Activated T-helper 1 cell treated with anti-CD3 and anti-CD28 coated beads, Interleukin-12 subunit alpha, Interleukin-12 subunit beta, Interleukin-2, Interleukin-4 antibody, amounts not matched to agents 30 ng/mL and 10 ng/mL and 1 ng/mL, durations not matched to agents 14 hours and 24 hours and 36 hours (primary cell): ENCODE measurements at regions not wholly inside any gene's neighbourhood (a gene's known extent, or its start where the extent isn't known, plus 50 kb on each side); places are given as distances from the start of the nearest gene placed in this dataset.

Experiments
- DNase-seq: peaks from one replicate; pipeline ENCODE4 v3.0.0; 2021; ENCODE audit warnings: low spot score
- H3K27ac Mint-ChIP-seq: one replicate; pipeline ENCODE4 v1.8.0; 2021; ENCODE audit warnings: mild to moderate bottlenecking, mixed read lengths
- H3K27me3 Mint-ChIP-seq: one replicate; pipeline ENCODE4 v1.8.0; 2022; ENCODE audit warnings: mild to moderate bottlenecking, moderate library complexity, mixed read lengths; ENCODE audit not compliant: insufficient read depth
- H3K36me3 Mint-ChIP-seq: one replicate; pipeline ENCODE4 v1.8.0; 2021; ENCODE audit warnings: low read depth, mixed read lengths
- H3K4me1 Mint-ChIP-seq: one replicate; pipeline ENCODE4 v1.8.0; 2021; ENCODE audit warnings: low read depth, mixed read lengths
- H3K4me3 Mint-ChIP-seq: one replicate; pipeline ENCODE4 v1.8.0; 2021; ENCODE audit warnings: mild to moderate bottlenecking, moderate library complexity, mixed read lengths
- H3K9me3 Mint-ChIP-seq: one replicate; pipeline ENCODE4 v1.8.0; 2021; ENCODE audit warnings: mixed read lengths
- intact Hi-C: fragments of 100-400 bp; cut with micrococcal nuclease; formaldehyde crosslinking; loops from one replicate; pipeline ENCODE4 v1.15.1; 2024

- no peaks in the 10 kb centered on the region for H3K27me3 Mint-ChIP-seq
- no peaks in the 10 kb centered on the region for H3K36me3 Mint-ChIP-seq
- no peaks in the 10 kb centered on the region for H3K9me3 Mint-ChIP-seq
- H3K4me1 Mint-ChIP-seq: no peaks in the 10 kb centered on the region
- no peak overlapping the region for H3K27ac Mint-ChIP-seq
- intact Hi-C loops: no loop called here
- no peak for DNase-seq
- H3K4me3 Mint-ChIP-seq: no peak overlapping the region
These were observed 919.1 kb upstream of the PCDH10 start for GRCh38 chr4:132230025-132230424.

DNA sequence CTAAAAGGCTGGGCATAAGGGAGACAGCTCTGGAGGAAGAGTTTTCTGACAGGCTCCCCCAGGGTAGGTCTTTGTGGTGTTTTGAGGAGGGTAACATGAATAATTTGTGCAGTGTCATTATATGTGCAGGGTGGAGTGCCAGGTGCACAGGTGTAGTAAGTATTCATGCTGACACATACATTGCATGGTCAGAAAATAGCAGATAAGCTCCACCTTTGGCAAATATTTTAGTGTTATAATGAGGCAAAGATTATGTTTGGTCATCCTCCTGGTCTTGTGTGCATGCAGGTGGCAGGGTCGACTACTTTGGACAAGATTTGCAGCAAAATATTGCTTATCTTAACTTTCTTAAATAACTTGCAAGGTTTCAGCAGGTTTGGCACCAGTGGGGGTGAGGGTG lies 910.4 kb upstream of the PCDH10 start:
- Mint-ChIP-seq H3K9me3 (no peaks in the 10 kb centered on the region), H3K4me1 (no peaks in the 10 kb centered on the region), H3K4me3 (no peak overlapping the region), H3K27me3 (no peaks in the 10 kb centered on the region), H3K36me3 (no peaks in the 10 kb centered on the region), H3K27ac (no peak overlapping the region)
- intact Hi-C loops: no loop called here
- DNase-seq: no peak

DNA sequence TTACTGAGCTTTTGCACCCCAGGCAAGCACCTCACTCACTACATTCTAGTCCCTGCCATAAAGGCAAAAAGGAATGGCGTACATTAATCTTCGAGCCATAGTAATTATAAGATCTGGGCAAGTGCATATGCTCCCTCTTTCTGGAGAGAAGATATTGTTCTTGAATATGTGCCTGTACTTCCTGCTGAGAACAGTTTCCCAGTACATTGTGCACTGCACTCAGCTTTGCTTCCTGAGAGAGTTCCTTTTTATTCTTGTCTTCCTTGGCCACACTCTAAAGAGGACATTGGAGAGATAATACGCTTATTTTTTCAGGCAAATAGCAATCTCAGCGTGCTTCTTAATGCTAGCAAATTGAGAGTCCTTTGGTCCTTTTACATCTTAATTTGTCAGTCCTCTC lies 909.0 kb upstream of the PCDH10 start:
- H3K9me3 Mint-ChIP-seq: no peaks in the 10 kb centered on the region
- intact Hi-C loops: no loop called here

GRCh38 chr4:132245319-132245718 lies 903.8 kb upstream of the PCDH10 start:
- intact Hi-C loops: no loop called here
- DNase-seq: no peak
- H3K4me3 Mint-ChIP-seq: no peak overlapping the region
- no peak overlapping the region for H3K27ac Mint-ChIP-seq
- H3K9me3 Mint-ChIP-seq: no peaks in the 10 kb centered on the region
- H3K27me3 Mint-ChIP-seq: no peaks in the 10 kb centered on the region
- H3K4me1 Mint-ChIP-seq: no peaks in the 10 kb centered on the region
- H3K36me3 Mint-ChIP-seq: no peaks in the 10 kb centered on the region

More for the DNA sequence above, 909.0 kb upstream of the PCDH10 start:
- Mint-ChIP-seq H3K27me3 (no peaks in the 10 kb centered on the region), H3K4me3 (no peak overlapping the region), H3K27ac (no peak overlapping the region), H3K36me3 (no peaks in the 10 kb centered on the region), H3K4me1 (no peaks in the 10 kb centered on the region)
- no peak for DNase-seq

GRCh38 chr4:132264176-132264575 lies 884.9 kb upstream of the PCDH10 start:
- H3K4me1 Mint-ChIP-seq: no peaks in the 10 kb centered on the region
- intact Hi-C loops: no loop called here
- H3K9me3 Mint-ChIP-seq: no peaks in the 10 kb centered on the region
- H3K4me3 Mint-ChIP-seq: no peak overlapping the region
- H3K27ac Mint-ChIP-seq: no peak overlapping the region
- no peaks in the 10 kb centered on the region for H3K36me3 Mint-ChIP-seq
- no peaks in the 10 kb centered on the region for H3K27me3 Mint-ChIP-seq
- no peak for DNase-seq

GRCh38 chr4:132266374-132266773 lies 882.7 kb upstream of the PCDH10 start:
- no peaks in the 10 kb centered on the region for H3K27me3 Mint-ChIP-seq
- no peak overlapping the region for H3K27ac Mint-ChIP-seq
- DNase-seq: no peak
- H3K4me3 Mint-ChIP-seq: no peak overlapping the region
- no peaks in the 10 kb centered on the region for H3K4me1 Mint-ChIP-seq
- no peaks in the 10 kb centered on the region for H3K9me3 Mint-ChIP-seq
- intact Hi-C loops: no loop called here
- H3K36me3 Mint-ChIP-seq: no peaks in the 10 kb centered on the region

GRCh38 chr4:132267321-132267720 lies 881.8 kb upstream of the PCDH10 start:
- DNase-seq: no peak
- H3K36me3 Mint-ChIP-seq: no peaks in the 10 kb centered on the region
- no peaks in the 10 kb centered on the region for H3K4me1 Mint-ChIP-seq
- intact Hi-C loops: no loop called here
- H3K27ac Mint-ChIP-seq: no peak overlapping the region
- H3K4me3 Mint-ChIP-seq: no peak overlapping the region
- H3K27me3 Mint-ChIP-seq: no peaks in the 10 kb centered on the region
- no peaks in the 10 kb centered on the region for H3K9me3 Mint-ChIP-seq

GRCh38 chr4:132269303-132269990 lies 879.6 kb upstream of the PCDH10 start:
- Mint-ChIP-seq H3K36me3 (no peaks in the 10 kb centered on the region), H3K4me1 (no peaks in the 10 kb centered on the region), H3K9me3 (no peaks in the 10 kb centered on the region), H3K27me3 (no peaks in the 10 kb centered on the region), H3K4me3 (no peak overlapping the region), H3K27ac (no peak overlapping the region)
- DNase-seq: no peak
- intact Hi-C loops: no loop called here

DNA sequence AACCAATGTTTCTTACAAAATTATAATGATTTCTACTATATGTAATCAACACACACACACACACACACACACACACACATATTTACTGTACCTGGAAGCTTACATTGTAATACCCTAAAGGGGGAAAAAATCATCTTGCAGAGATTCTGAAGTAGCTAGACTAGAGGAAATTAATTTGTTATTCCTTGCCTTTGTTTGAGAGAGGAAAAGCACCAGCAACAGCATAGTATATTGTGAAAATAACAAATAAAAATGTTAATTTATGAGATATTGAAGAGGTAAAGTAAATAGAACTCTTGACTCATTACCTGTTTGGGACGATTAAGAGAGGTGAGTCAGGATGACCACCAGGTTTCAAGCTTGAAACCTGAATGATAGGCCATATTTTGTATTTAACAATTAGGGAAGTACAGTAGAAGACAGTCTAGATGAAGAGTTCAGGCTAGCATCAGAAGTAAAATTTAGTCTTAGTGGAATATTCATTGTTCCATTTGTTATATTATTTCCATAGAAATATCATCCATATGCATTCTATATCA lies 873.4 kb upstream of the PCDH10 start:
- no peaks in the 10 kb centered on the region for H3K9me3 Mint-ChIP-seq
- no peaks in the 10 kb centered on the region for H3K27me3 Mint-ChIP-seq
- H3K36me3 Mint-ChIP-seq: no peaks in the 10 kb centered on the region
- DNase-seq: no peak
- no peak overlapping the region for H3K4me3 Mint-ChIP-seq
- intact Hi-C loops: no loop called here
- no peaks in the 10 kb centered on the region for H3K4me1 Mint-ChIP-seq
- H3K27ac Mint-ChIP-seq: no peak overlapping the region

GRCh38 chr4:132276185-132276584 lies 872.9 kb upstream of the PCDH10 start:
- DNase-seq: no peak
- Mint-ChIP-seq H3K27me3 (no peaks in the 10 kb centered on the region), H3K36me3 (no peaks in the 10 kb centered on the region), H3K27ac (no peak overlapping the region), H3K4me3 (no peak overlapping the region), H3K4me1 (no peaks in the 10 kb centered on the region), H3K9me3 (no peaks in the 10 kb centered on the region)
- intact Hi-C loops: no loop called here

DNA sequence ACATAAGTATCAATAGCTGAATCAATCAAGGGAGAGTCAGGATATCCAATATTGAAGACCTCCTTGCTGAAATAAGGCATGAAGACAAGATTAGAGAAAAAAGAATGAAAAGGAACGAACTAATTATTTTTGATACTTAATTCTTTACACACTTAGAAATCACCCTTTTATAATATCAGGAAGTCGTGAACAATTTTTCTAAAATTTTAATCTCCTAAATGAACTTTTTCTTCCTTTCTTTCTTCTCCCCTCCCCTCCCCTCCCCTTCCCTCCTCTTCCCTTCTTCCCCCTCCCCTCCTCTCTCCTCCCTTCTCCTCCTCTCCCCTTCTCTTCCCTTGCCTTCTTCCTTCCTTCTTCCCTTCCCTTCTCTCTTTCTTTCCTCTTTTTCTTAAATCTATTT lies 872.1 kb upstream of the PCDH10 start:
- Mint-ChIP-seq H3K27ac (no peak overlapping the region), H3K9me3 (no peaks in the 10 kb centered on the region), H3K36me3 (no peaks in the 10 kb centered on the region), H3K27me3 (no peaks in the 10 kb centered on the region), H3K4me1 (no peaks in the 10 kb centered on the region), H3K4me3 (no peak overlapping the region)
- intact Hi-C loops: no loop called here
- DNase-seq: no peak

DNA sequence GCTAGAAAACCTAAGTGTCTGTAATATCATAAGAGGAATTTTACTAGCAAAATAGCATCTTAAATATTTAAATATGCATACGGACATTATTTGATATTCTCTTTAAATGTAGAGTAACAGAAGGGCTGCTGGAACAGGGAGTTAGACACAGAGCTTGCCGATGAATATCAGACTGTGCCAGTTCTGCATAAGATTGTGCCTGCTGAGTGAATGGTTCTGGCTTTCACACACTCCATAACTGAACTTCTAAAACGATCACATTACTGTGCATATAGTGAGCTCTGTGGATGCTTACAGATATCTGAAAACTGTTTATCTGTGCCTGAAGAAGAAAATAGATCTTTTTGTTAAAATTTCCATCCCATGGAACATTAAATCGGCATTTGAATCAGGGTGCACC lies 867.4 kb upstream of the PCDH10 start:
- H3K36me3 Mint-ChIP-seq: no peaks in the 10 kb centered on the region
- H3K27ac Mint-ChIP-seq: no peak overlapping the region
- no peak for DNase-seq
- no peaks in the 10 kb centered on the region for H3K27me3 Mint-ChIP-seq
- intact Hi-C loops: no loop called here
- no peak overlapping the region for H3K4me3 Mint-ChIP-seq
- H3K9me3 Mint-ChIP-seq: peaks cover 3% of the 10 kb centered on the region
- no peaks in the 10 kb centered on the region for H3K4me1 Mint-ChIP-seq

DNA sequence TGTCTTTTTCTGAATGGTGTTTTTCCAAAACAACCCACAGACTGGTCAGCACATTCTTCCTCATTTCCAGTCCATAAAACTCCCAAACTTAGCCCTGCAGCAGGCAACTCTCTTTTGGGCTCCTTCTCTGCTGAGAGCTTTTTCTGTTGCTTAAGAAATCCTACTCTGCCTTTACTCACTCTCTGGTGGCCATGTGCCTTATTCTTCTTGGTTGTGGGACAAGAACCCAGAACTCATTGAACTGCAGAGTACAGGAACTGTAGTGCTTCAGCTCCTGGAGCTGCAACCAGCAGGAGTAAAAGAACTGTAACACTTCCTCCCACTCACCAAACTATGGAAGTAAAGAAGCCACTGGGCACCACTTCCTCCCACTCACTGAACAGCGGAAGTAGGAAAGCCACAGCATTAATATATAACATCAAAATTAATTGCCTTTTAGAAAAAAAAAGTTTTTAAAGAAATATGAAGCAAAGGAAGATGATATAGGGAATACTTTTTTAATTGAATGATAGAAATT lies 864.1 kb upstream of the PCDH10 start:
- H3K4me3 Mint-ChIP-seq: no peak overlapping the region

DNA sequence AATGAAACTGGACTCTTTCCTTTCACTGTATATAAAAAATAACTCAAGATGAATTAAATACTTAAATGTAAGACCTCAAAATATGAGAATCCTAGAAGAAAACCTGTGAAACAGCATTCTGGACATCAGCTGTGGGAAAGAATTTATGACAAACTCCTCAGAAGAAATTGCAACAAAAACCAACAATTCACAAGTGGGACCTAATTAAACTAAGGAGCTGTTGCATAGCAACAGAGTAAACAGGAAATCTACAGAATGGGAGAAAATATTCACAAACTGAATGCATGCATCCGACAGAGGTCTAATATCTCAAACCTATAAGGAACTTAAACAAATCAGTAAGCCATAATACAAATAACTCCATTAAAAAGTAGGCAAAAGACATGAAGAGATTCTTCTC lies 851.7 kb upstream of the PCDH10 start:
- no peaks in the 10 kb centered on the region for H3K36me3 Mint-ChIP-seq
- no peaks in the 10 kb centered on the region for H3K9me3 Mint-ChIP-seq
- DNase-seq: no peak
- no peak overlapping the region for H3K4me3 Mint-ChIP-seq
- no peak overlapping the region for H3K27ac Mint-ChIP-seq
- no peaks in the 10 kb centered on the region for H3K27me3 Mint-ChIP-seq
- H3K4me1 Mint-ChIP-seq: no peaks in the 10 kb centered on the region
- intact Hi-C loops: no loop called here

More for the DNA sequence above, 864.1 kb upstream of the PCDH10 start:
- H3K27me3 Mint-ChIP-seq: no peaks in the 10 kb centered on the region
- no peak for DNase-seq
- intact Hi-C loops: no loop called here
- H3K9me3 Mint-ChIP-seq: peaks cover 3% of the 10 kb centered on the region
- no peaks in the 10 kb centered on the region for H3K36me3 Mint-ChIP-seq
- H3K27ac Mint-ChIP-seq: no peak overlapping the region
- no peaks in the 10 kb centered on the region for H3K4me1 Mint-ChIP-seq
